Natural killer cell treated with Interleukin-12 subunit alpha and Interleukin-12 subunit beta and Interleukin-15 and Interleukin-18, amount 100 ng/mL, for 72 hours (primary cell): ENCODE measurements at regions not wholly inside any gene's neighbourhood (a gene's known extent, or its start where the extent isn't known, plus 50 kb on each side); places are given as distances from the start of the nearest gene placed in this dataset.

Experiments used
- ATAC-seq, 2 donors: fragments of 150-1000 bp; cut with Tn5 transposase in 1 of 2; sonication (Bioruptor Pico), chemical (Tn5 transposase) in 1 of 2; 2 replicates each; pipeline ENCODE4 v1.10.0; 2021
- DNase-seq: peaks from one replicate; pipeline ENCODE4 v3.0.0; 2022; ENCODE audit warnings: low spot score
- H3K27ac Mint-ChIP-seq, 2 donors: 1 replicate in 1 of 2; 2 replicates in 1 of 2; pipeline ENCODE4 v1.8.0; 2022; ENCODE audit warnings: mixed read lengths in 2 of 2, mild to moderate bottlenecking in 1 of 2, moderate library complexity in 1 of 2
- H3K27me3 Mint-ChIP-seq, 2 donors: 1 replicate in 1 of 2; 2 replicates in 1 of 2; pipeline ENCODE4 v1.8.0; 2022; ENCODE audit warnings: mixed read lengths in 2 of 2
- H3K36me3 Mint-ChIP-seq: one replicate; pipeline ENCODE4 v1.8.0; 2022; ENCODE audit warnings: mixed read lengths
- H3K4me1 Mint-ChIP-seq, 2 donors: 1 replicate in 1 of 2; 2 replicates in 1 of 2; pipeline ENCODE4 v1.8.0; 2022; ENCODE audit warnings: low read depth in 2 of 2, mixed read lengths in 2 of 2, mild to moderate bottlenecking in 1 of 2
- H3K4me3 Mint-ChIP-seq: one replicate; pipeline ENCODE4 v1.8.0; 2022; ENCODE audit warnings: mixed read lengths
- H3K9me3 Mint-ChIP-seq: 2 replicates; pipeline ENCODE4 v1.8.0; 2022; ENCODE audit warnings: mixed read lengths

- Mint-ChIP-seq H3K27ac (no peak overlapping the region), H3K9me3 (no peaks in the 10 kb centered on the region), H3K36me3 (no peaks in the 10 kb centered on the region), H3K4me3 (no peak overlapping the region), H3K4me1 (peaks cover 7 to 9% of the 10 kb centered on the region in 2 donors), H3K27me3 (no peaks in the 10 kb centered on the region)
- DNase-seq (no peak), ATAC-seq (no peak)
These were observed 114.0 kb downstream of the DACT1 start for GRCh38 chr14:58751788-58752187.

DNA sequence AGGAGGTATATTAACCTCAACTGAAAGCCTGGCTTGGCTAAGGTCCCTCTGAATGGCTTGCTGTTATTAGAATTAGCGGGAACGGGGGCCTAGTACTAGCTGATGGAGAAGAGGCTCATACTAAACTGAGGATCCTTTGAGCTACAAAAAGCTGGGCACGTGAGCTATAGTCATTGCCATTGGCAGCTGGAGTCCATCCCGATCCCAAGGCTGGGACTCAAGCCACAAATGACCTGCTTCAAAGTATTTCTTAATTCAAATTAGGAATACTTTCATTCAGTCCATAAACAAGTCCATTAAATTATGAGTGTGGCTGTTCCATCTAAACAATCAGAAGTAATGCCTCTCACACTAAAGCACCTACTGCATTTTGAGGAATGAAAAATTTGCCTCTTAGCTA is 114.5 kb downstream of the DACT1 start:
- Mint-ChIP-seq H3K4me1 (peaks cover 7 to 9% of the 10 kb centered on the region in 2 donors), H3K36me3 (no peaks in the 10 kb centered on the region), H3K27ac (no peak overlapping the region), H3K27me3 (no peaks in the 10 kb centered on the region), H3K4me3 (no peak overlapping the region), H3K9me3 (no peaks in the 10 kb centered on the region)
- DNase-seq (no peak), ATAC-seq (no peak)

DNA sequence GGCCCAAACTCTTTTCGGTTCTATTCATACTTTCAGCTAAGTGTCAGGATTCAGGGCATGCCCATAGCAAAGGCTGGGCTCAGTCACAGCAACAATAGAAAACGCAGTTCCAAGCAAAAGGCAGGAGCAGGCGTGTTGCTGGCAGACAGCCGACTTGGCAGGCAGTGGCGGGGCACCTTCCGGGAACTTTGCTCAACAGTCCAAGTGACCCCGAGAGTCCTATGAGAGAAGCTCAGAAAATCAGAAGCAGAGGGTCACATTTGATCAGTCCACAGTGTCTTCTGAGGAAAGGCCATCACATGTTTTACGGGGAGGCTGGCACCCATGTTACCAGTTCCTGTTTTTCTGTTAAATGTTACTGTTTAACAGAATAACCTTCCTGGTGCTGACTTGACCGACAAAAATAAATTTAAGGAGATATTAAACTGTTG is 115.0 kb downstream of the DACT1 start:
- Mint-ChIP-seq H3K4me1 (peaks cover 7 to 9% of the 10 kb centered on the region in 2 donors), H3K36me3 (no peaks in the 10 kb centered on the region), H3K4me3 (no peak overlapping the region), H3K27ac (no peak overlapping the region), H3K9me3 (no peaks in the 10 kb centered on the region), H3K27me3 (no peaks in the 10 kb centered on the region)
- ATAC-seq (no peak), DNase-seq (no peak)

DNA sequence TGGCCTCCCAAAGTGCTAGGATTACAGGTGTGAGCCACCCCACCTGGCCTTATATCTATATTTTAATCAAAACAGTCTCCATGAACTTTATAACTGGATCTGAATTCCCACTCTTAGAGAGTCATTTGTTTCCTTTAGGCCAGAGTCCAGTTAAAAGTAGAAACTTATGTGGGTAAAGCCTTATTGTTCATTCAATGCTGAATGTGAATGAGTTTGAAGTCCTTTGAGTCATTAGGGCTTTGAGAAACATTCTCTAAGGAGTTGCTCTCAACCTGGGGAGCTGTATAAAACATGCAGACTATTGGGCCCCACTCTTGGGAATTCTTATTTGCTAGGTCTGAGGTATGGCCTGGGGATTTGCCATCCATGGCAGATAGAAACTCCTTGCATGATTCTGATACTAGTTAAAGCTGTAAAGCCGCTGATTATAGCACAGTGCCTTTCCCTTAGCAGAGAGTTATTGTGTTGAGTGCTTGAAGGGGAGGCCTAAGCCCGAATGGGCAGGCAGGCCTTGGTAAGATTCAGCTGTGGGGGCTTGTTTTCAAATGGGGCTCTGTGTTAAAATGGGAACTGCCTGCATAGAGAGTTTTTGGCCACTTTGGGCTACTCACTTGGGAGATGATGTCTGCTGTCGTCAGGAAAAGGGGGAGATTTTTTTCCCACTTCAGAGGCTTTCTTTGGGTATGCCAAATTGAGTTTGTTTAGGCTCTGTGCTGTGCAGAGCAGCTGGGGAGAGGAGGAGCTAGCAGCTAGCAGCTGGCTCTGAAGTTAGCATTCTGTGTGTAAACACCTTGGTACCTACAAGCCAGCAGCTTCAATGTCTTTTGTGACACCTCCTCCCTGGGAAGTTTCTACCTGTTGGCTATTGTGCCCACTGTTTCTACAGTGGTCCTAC is 117.5 kb downstream of the DACT1 start:
- Mint-ChIP-seq H3K36me3 (no peaks in the 10 kb centered on the region), H3K9me3 (no peaks in the 10 kb centered on the region), H3K4me1 (no peaks in the 10 kb centered on the region), H3K27ac (no peak overlapping the region), H3K27me3 (no peaks in the 10 kb centered on the region), H3K4me3 (no peak overlapping the region)
- no peak for DNase-seq
- ATAC-seq = peak in 1 of 2 donors; percentile 5

GRCh38 chr14:58760121-58760520 is 122.4 kb downstream of the DACT1 start:
- Mint-ChIP-seq H3K9me3 (no peaks in the 10 kb centered on the region), H3K4me1 (no peaks in the 10 kb centered on the region), H3K4me3 (no peak overlapping the region), H3K36me3 (no peaks in the 10 kb centered on the region), H3K27me3 (no peaks in the 10 kb centered on the region), H3K27ac (no peak overlapping the region)
- ATAC-seq (no peak), DNase-seq (no peak)

GRCh38 chr14:58762629-58763028 is 124.9 kb downstream of the DACT1 start:
- no peak overlapping the region for H3K27ac Mint-ChIP-seq
- no peak for ATAC-seq
- H3K4me3 Mint-ChIP-seq = no peak overlapping the region

GRCh38 chr14:58763210-58763609 is 125.4 kb downstream of the DACT1 start:
- Mint-ChIP-seq H3K36me3 (no peaks in the 10 kb centered on the region), H3K9me3 (no peaks in the 10 kb centered on the region), H3K4me3 (no peak overlapping the region), H3K27me3 (no peaks in the 10 kb centered on the region), H3K27ac (no peak overlapping the region), H3K4me1 (no peaks in the 10 kb centered on the region)
- ATAC-seq (no peak), DNase-seq (no peak)

More at GRCh38 chr14:58762629-58763028, 124.9 kb downstream of the DACT1 start:
- H3K4me1 Mint-ChIP-seq = no peaks in the 10 kb centered on the region
- no peaks in the 10 kb centered on the region for H3K36me3 Mint-ChIP-seq
- H3K27me3 Mint-ChIP-seq = no peaks in the 10 kb centered on the region
- no peaks in the 10 kb centered on the region for H3K9me3 Mint-ChIP-seq
- DNase-seq = no peak

GRCh38 chr14:58765418-58765831 is 127.7 kb downstream of the DACT1 start:
- Mint-ChIP-seq H3K4me3 (no peak overlapping the region), H3K27ac (no peak overlapping the region), H3K36me3 (no peaks in the 10 kb centered on the region), H3K4me1 (no peaks in the 10 kb centered on the region), H3K27me3 (no peaks in the 10 kb centered on the region), H3K9me3 (no peaks in the 10 kb centered on the region)
- DNase-seq (no peak), ATAC-seq (no peak)

- no peaks in the 10 kb centered on the region for H3K27me3 Mint-ChIP-seq
- DNase-seq (no peak), ATAC-seq (no peak)
- H3K9me3 Mint-ChIP-seq = no peaks in the 10 kb centered on the region
- H3K36me3 Mint-ChIP-seq = no peaks in the 10 kb centered on the region
- H3K4me1 Mint-ChIP-seq = no peaks in the 10 kb centered on the region
- no peak overlapping the region for H3K4me3 Mint-ChIP-seq
- no peak overlapping the region for H3K27ac Mint-ChIP-seq
These were observed 128.1 kb downstream of the DACT1 start for GRCh38 chr14:58765843-58766242.

- Mint-ChIP-seq H3K36me3 (no peaks in the 10 kb centered on the region), H3K9me3 (no peaks in the 10 kb centered on the region), H3K27me3 (peaks cover under 1% of the 10 kb centered on the region in 2 donors), H3K4me1 (no peaks in the 10 kb centered on the region), H3K4me3 (no peak overlapping the region), H3K27ac (no peak overlapping the region)
- ATAC-seq (no peak), DNase-seq (no peak)
These were observed 131.4 kb downstream of the DACT1 start for GRCh38 chr14:58769011-58769643.

- Mint-ChIP-seq H3K4me3 (no peak overlapping the region), H3K36me3 (no peaks in the 10 kb centered on the region), H3K4me1 (no peaks in the 10 kb centered on the region), H3K27ac (no peak overlapping the region), H3K27me3 (peaks cover 2 to 5% of the 10 kb centered on the region in 2 donors), H3K9me3 (no peaks in the 10 kb centered on the region)
- no peak for ATAC-seq
- DNase-seq = no peak
These were observed 132.0 kb downstream of the DACT1 start for GRCh38 chr14:58769771-58770170.

GRCh38 chr14:58770491-58770982 is 132.8 kb downstream of the DACT1 start:
- peaks cover 4 to 5% of the 10 kb centered on the region in 2 donors for H3K27me3 Mint-ChIP-seq
- ATAC-seq (no peak), DNase-seq (no peak)
- no peaks in the 10 kb centered on the region for H3K9me3 Mint-ChIP-seq
- no peak overlapping the region for H3K27ac Mint-ChIP-seq
- no peak overlapping the region for H3K4me3 Mint-ChIP-seq
- H3K36me3 Mint-ChIP-seq = no peaks in the 10 kb centered on the region
- no peaks in the 10 kb centered on the region for H3K4me1 Mint-ChIP-seq

- Mint-ChIP-seq H3K9me3 (no peaks in the 10 kb centered on the region), H3K36me3 (no peaks in the 10 kb centered on the region), H3K4me3 (no peak overlapping the region), H3K27me3 (peaks cover 4 to 5% of the 10 kb centered on the region in 2 donors), H3K4me1 (no peaks in the 10 kb centered on the region), H3K27ac (no peak overlapping the region)
- DNase-seq = no peak
- ATAC-seq = no peak
These were observed 133.3 kb downstream of the DACT1 start for GRCh38 chr14:58771016-58771415.

GRCh38 chr14:58772116-58772515 is 134.4 kb downstream of the DACT1 start:
- DNase-seq = no peak
- Mint-ChIP-seq H3K27ac (no peak overlapping the region), H3K9me3 (no peaks in the 10 kb centered on the region), H3K4me1 (no peaks in the 10 kb centered on the region), H3K36me3 (no peaks in the 10 kb centered on the region), H3K27me3 (peaks cover 4 to 12% of the 10 kb centered on the region in 2 donors), H3K4me3 (no peak overlapping the region)
- no peak for ATAC-seq
